ENCODE measurements at regions not wholly inside any gene's neighbourhood (a gene's known extent, or its start where the extent isn't known, plus 50 kb on each side); places are given as distances from the start of the nearest gene placed in this dataset.

DNA sequence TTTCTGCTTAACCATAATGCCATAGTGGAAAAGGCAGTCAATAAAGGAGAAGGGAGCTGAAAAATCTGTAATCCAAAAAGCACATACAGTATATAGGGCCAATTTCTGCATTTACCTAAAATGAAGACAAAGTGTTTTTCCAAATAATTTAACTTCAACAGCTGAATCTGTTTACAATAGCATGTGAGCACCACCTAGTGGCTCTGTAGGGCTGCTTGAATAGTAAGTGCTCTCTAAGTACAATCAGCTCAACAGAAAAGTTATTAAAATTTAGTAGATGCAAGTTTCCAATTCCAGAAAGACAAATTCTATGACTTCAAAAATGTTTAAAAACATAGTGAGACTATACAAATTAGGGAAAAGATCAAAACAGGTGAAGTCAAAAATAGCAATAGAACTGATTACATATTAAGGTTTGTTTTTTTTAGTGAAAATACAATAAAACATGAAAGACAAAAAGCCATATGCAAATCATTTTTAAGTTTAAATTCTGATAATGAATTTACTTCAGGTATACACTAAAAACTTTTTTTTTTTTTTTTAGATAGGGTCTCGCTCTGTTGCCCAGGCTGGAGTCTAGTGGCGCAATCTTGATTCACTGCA lies 220.0 kb downstream of the SETD4 start:
- no peak for TF ChIP-seq POLR2AphosphoS5 (IDR thresholded peaks at IDR 0.05; ENCODE audit: low read depth, low read length)
- TF ChIP-seq POLR2A (IDR thresholded peaks at IDR 0.05; ENCODE audit: low read depth, low read length), result no peak
- no peak for TF ChIP-seq TAF1 (IDR thresholded peaks at IDR 0.05; ENCODE audit: borderline replicate concordance, low read depth, low read length)
- FAIRE-seq, result no peak
- DNase-seq (ENCODE audit: insufficient read length), result no peak

DNA sequence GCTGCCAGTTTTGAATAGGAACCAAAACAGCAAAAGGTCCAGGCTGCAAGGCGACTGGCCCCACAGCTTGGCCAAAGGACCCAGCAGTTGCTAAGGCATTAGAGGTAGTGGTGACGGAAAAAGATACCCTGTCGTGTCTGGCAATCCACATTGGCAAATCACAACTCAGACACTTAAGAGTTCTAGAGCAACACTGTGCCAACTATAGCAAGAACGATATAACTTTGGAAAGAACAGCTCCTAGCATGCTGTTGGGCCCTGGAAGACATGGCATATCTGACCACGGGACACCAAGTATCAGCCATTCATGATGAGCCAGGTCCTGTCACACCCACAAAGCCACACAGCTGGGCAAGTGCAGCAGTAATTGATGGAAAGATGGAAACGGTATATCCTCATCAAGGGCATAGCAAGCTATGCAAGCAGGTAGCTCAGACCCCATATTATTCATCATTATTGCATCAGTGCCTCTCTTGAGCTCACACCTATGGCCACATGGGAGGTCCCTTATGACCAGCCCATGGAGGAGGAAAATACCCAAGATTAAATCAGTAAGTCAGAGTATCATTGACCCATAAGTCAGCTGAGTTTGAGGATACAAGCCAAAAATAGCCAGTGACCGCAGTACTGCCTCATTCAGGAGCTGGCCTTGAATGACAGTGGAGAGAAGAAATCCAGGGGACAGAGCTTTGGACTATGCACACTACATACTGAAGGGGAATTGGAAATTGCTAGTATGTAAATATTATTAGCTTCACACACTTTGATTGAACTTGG lies 221.2 kb downstream of the SETD4 start:
- TF ChIP-seq TAF1 (IDR thresholded peaks at IDR 0.05; ENCODE audit: borderline replicate concordance, low read depth, low read length), result no peak
- TF ChIP-seq POLR2AphosphoS5 (IDR thresholded peaks at IDR 0.05; ENCODE audit: low read depth, low read length), result no peak
- TF ChIP-seq POLR2A (IDR thresholded peaks at IDR 0.05; ENCODE audit: low read depth, low read length), result no peak
- no peak for DNase-seq (ENCODE audit: insufficient read length)
- no peak for FAIRE-seq

DNA sequence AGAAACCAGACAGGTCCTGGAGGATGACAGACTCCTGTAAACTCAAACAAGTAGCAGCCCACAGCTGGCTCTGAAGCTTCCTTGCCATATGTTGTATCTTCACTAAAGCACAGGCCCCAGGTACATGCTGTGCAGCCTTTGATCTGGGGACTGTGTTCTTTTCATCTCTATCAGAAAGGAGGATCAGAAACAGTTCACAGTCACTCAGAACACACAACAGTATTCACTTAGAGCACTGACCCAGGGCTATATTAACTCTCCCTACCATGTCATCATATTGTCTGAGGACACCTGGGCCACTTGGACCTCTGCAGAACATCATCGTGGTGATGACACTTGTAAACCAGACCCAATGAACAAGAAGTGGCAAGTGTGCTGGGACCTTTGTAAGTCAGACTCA lies 222.0 kb downstream of the SETD4 start:
- TF ChIP-seq TAF1 (IDR thresholded peaks at IDR 0.05; ENCODE audit: borderline replicate concordance, low read depth, low read length) (no peak), POLR2A (IDR thresholded peaks at IDR 0.05; ENCODE audit: low read depth, low read length) (no peak), POLR2AphosphoS5 (IDR thresholded peaks at IDR 0.05; ENCODE audit: low read depth, low read length) (no peak)
- DNase-seq (ENCODE audit: insufficient read length) (no peak), FAIRE-seq (no peak)

DNA sequence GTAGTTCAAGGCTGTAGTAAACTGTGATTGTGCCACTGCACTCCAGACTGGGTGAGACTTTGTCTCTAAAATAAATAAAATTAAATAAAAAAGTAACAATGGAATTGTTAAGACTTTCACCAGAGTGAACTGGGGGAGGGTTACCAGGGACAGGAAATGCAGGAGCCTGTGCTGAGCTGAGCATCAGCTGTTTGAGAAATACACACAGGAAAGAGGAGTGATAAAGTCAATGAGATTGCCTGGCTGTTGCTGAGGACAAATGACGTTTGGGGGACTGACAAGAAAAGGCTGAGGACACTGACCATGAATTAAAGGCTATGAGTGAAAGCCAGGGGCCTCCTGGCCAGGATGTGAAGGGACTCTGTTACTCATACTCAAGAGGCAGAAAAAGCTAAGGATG lies 226.3 kb downstream of the SETD4 start:
- DNase-seq (ENCODE audit: insufficient read length), result no peak
- TF ChIP-seq POLR2A (IDR thresholded peaks at IDR 0.05; ENCODE audit: low read depth, low read length) (no peak), POLR2AphosphoS5 (IDR thresholded peaks at IDR 0.05; ENCODE audit: low read depth, low read length) (no peak), TAF1 (IDR thresholded peaks at IDR 0.05; ENCODE audit: borderline replicate concordance, low read depth, low read length) (no peak)
- no peak for FAIRE-seq

DNA sequence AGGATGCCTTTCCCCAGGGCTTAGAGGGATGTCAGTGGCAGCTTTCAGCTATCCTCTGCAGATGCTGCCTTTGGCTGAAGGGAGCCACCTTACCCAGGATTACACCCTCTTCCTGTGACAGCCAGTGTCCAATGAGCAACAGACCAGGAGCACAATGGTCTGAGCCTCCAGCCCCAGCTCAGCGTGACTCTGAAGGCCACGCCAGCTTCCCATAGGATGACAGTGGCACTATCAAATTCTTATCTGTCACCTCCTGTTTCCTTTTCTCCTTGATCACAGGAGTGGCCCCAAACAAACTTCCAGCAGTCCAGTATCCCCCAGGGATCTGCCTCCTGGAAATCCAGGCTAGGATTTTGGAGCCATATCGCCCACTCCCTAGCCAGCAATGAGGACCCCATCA lies 226.9 kb downstream of the SETD4 start:
- DNase-seq (ENCODE audit: insufficient read length) (no peak), FAIRE-seq (no peak)
- TF ChIP-seq POLR2A (IDR thresholded peaks at IDR 0.05; ENCODE audit: low read depth, low read length) (no peak), TAF1 (IDR thresholded peaks at IDR 0.05; ENCODE audit: borderline replicate concordance, low read depth, low read length) (no peak), POLR2AphosphoS5 (IDR thresholded peaks at IDR 0.05; ENCODE audit: low read depth, low read length) (no peak)

DNA sequence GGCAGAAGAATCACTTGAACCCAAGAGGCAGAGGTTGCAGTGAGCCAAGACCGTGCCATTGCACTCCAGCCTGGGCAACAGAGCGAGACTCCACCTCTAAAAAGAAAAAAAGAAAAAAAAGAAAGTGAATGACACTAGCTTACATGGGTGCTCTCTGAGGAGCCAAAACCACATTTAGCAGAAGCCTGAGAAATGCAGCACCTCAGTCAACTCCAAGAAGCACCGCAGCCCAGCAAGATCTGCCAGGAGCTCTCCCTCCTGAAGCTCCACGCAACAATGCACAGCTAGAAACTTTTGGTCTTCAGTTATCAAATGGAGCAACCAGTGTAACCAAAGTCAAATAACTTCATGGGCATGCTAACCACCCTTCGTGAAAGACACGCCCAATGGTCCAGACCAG lies 229.1 kb downstream of the SETD4 start:
- TF ChIP-seq POLR2AphosphoS5 (IDR thresholded peaks at IDR 0.05; ENCODE audit: low read depth, low read length) (no peak), POLR2A (IDR thresholded peaks at IDR 0.05; ENCODE audit: low read depth, low read length) (no peak), TAF1 (IDR thresholded peaks at IDR 0.05; ENCODE audit: borderline replicate concordance, low read depth, low read length) (no peak)
- no peak for FAIRE-seq
- DNase-seq (ENCODE audit: insufficient read length), result no peak

DNA sequence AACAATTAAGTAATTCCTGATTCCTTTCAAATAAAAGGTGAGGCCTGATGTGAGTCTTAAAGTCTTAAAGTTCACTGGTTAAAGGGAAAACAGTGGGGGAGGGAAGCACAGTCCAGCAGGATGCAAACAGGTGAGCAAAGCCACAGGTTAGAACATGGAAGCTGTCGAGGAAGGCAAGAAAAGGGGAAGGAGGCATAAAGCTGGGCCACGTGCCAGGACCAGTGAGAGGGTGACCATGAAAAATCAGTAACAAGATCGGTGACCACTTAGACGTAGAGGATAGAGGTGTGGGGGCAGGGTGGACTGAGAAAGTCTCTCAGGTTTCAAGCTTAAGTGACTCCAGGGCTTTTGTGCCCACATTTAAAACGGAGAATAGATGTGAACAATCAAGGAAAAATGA lies 231.3 kb downstream of the SETD4 start:
- FAIRE-seq (no peak), DNase-seq (ENCODE audit: insufficient read length) (no peak)
- TF ChIP-seq POLR2AphosphoS5 (IDR thresholded peaks at IDR 0.05; ENCODE audit: low read depth, low read length) (no peak), TAF1 (IDR thresholded peaks at IDR 0.05; ENCODE audit: borderline replicate concordance, low read depth, low read length) (no peak)

DNA sequence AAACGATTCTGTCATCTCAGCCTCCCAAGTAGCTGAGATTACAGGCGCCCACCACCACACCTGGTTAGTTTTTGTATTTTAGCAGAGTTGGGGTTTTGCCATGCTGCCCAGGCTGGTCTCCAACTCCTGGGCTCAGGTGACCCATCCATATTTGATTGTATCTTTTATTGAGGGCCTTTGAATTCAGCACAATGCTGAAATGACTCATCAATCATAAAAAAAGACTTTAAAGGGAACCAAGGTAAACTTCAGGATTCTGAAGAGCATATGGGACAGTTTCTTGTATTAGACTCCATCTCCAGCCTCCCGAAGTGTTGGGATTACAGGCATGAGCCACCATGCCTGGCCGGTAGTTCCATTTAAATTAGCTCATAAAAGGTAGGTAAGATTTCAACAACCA lies 232.2 kb downstream of the SETD4 start:
- DNase-seq (ENCODE audit: insufficient read length) (no peak), FAIRE-seq (no peak)
- TF ChIP-seq POLR2A (IDR thresholded peaks at IDR 0.05; ENCODE audit: low read depth, low read length) (no peak), POLR2AphosphoS5 (IDR thresholded peaks at IDR 0.05; ENCODE audit: low read depth, low read length) (no peak), TAF1 (IDR thresholded peaks at IDR 0.05; ENCODE audit: borderline replicate concordance, low read depth, low read length) (no peak)

DNA sequence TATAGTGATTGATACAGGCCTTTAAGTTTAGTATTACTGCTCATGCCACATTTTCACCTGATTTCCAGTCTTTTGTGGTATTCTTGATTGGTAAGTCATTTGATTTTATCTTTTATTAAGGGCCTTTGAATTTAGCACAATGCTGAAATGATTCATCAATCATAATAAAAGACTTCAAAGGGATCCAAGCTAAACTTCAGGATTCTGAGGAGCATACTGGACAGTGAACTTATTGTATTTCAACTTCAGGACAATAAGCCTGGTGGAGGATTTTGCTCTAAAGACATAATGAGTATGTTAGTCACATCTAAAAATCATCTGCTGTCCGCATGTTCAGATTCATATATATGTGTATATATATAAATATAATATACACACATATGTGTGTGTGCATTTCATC lies 233.3 kb downstream of the SETD4 start:
- FAIRE-seq (no peak), DNase-seq (ENCODE audit: insufficient read length) (no peak)
- TF ChIP-seq POLR2AphosphoS5 (IDR thresholded peaks at IDR 0.05; ENCODE audit: low read depth, low read length), result no peak
- no peak for TF ChIP-seq POLR2A (IDR thresholded peaks at IDR 0.05; ENCODE audit: low read depth, low read length)
- TF ChIP-seq TAF1 (IDR thresholded peaks at IDR 0.05; ENCODE audit: borderline replicate concordance, low read depth, low read length), result no peak

DNA sequence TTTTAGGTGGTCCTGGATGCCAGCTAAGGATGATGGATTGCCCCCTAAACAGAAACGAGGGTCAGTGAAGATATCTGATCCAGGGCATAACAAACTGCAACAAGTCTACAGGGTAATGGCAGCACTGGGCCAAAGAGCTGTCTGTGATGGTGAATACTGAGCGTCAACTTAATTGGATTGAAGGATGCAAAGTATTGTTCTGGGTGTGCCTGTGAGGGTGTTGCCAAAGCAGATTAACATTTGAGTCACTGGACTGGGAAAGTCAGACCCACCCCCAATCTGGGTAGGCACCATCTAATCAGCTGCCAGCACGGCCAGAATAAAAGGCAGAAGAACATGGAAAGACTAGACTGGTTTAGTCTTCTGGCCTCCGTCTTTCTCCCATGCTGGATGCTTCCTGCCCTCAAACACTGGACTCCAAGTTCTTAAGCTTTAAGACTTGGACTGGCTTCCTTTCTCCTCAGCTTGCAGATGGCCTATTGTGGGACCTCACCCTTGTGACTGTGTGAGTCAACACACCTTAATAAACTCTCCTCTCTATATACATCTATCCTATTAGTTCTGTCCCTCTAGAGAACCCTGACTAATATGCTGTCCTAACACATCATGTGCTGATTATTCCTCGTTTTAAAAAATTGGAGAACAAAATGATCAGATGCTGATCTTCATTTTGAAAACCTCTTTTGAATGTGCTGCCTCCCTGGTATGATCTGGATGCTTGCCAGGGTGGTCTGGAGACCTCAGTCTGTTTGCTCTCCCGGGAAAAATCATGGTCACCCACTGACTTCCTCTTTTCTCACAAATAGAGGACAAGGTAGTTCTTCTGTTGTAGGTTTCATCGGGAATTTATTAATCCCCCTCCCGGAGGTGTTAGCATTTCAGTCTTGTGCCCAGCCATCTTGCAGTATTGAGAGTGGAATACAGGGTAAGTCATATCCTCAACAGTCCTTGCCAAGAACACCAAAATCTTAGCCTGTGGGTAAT lies 234.7 kb downstream of the SETD4 start:
- no peak for DNase-seq (ENCODE audit: insufficient read length)
- TF ChIP-seq TAF1 (IDR thresholded peaks at IDR 0.05; ENCODE audit: borderline replicate concordance, low read depth, low read length), result no peak
- no peak for TF ChIP-seq POLR2AphosphoS5 (IDR thresholded peaks at IDR 0.05; ENCODE audit: low read depth, low read length)
- TF ChIP-seq POLR2A (IDR thresholded peaks at IDR 0.05; ENCODE audit: low read depth, low read length), result no peak
- FAIRE-seq, result no peak

DNA sequence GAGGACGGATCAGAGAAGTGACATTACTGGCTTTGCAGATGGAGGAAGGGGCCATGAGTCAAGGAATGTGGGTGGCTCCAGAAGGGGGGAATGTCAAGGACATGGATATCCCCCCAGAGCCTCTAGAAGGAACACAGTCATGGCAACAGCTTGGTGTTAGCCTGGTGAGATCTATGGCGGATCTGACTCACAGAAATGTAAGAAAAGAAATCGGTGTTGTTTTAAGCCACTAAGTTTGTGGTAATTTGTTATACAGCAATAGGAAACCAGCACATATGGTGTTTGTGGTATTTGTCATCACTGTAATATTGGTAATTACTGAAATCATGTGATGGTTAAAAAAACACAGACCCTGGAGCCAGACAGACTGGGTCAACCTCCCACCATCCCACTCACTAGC lies 236.2 kb downstream of the SETD4 start:
- DNase-seq (ENCODE audit: insufficient read length) (no peak), FAIRE-seq (no peak)
- TF ChIP-seq POLR2AphosphoS5 (IDR thresholded peaks at IDR 0.05; ENCODE audit: low read depth, low read length) (no peak), TAF1 (IDR thresholded peaks at IDR 0.05; ENCODE audit: borderline replicate concordance, low read depth, low read length) (no peak), POLR2A (IDR thresholded peaks at IDR 0.05; ENCODE audit: low read depth, low read length) (no peak)

Measured in GM12892 (cell line).